H9 (cell line): ENCODE measurements at regions not wholly inside any gene's neighbourhood (a gene's known extent, or its start where the extent isn't known, plus 50 kb on each side); places are given as distances from the start of the nearest gene placed in this dataset.

Source experiments
- DNase-seq: peaks from one replicate; pipeline ENCODE4 v3.0.0-alpha.2; 2017
- H2AFZ ChIP-seq: one replicate; pipeline ENCODE4 v1.6.1; 2013; ENCODE audit warnings: mild to moderate bottlenecking, low read length, control low read depth, moderate library complexity
- H2AK5ac ChIP-seq: 2 replicates; pipeline ENCODE4 v1.6.1; 2013; ENCODE audit warnings: low read length, control low read depth, mixed read lengths; ENCODE audit not compliant: insufficient read length
- H2BK120ac ChIP-seq: one replicate; pipeline ENCODE4 v1.6.1; 2013; ENCODE audit warnings: low read depth, mild to moderate bottlenecking, low read length, control low read depth, inconsistent platforms; ENCODE audit not compliant: poor library complexity, severe bottlenecking
- H2BK12ac ChIP-seq: 2 replicates; pipeline ENCODE4 v1.6.1; 2013; ENCODE audit warnings: low read length, control low read depth, mixed read lengths, low read depth; ENCODE audit not compliant: insufficient read length
- H2BK15ac ChIP-seq: 2 replicates; pipeline ENCODE4 v1.6.1; 2013; ENCODE audit warnings: low read depth, low read length, control low read depth
- H2BK20ac ChIP-seq: one replicate; pipeline ENCODE4 v1.6.1; 2013; ENCODE audit warnings: low read depth, mild to moderate bottlenecking, low read length, control low read depth, inconsistent platforms; ENCODE audit not compliant: poor library complexity, severe bottlenecking
- H2BK5ac ChIP-seq: 2 replicates; pipeline ENCODE4 v1.6.1; 2013; ENCODE audit warnings: low read length, control low read depth, mixed read lengths; ENCODE audit not compliant: insufficient read length
- H3K14ac ChIP-seq: 2 replicates; pipeline ENCODE4 v1.6.1; 2013; ENCODE audit warnings: low read length, control low read depth; ENCODE audit not compliant: insufficient read depth
- H3K18ac ChIP-seq: 2 replicates; pipeline ENCODE4 v1.6.1; 2013; ENCODE audit warnings: low read depth, mild to moderate bottlenecking, mixed read lengths, low read length, control low read depth; ENCODE audit not compliant: insufficient read length
- H3K23ac ChIP-seq: 2 replicates; pipeline ENCODE4 v1.6.1; 2013; ENCODE audit warnings: low read length, control low read depth, mixed read lengths, low read depth; ENCODE audit not compliant: insufficient read length
- H3K23me2 ChIP-seq: 2 replicates; pipeline ENCODE4 v1.6.1; 2013; ENCODE audit warnings: low read depth, mild to moderate bottlenecking, mixed read lengths, low read length, control low read depth; ENCODE audit not compliant: insufficient read length, poor library complexity, severe bottlenecking
- H3K27ac ChIP-seq: 2 replicates; pipeline ENCODE4 v1.5.1; 2013; ENCODE audit warnings: low read length, control low read depth, mixed read lengths, low read depth; ENCODE audit not compliant: insufficient read length
- H3K27me3 ChIP-seq: 2 replicates; pipeline ENCODE4 v1.6.1; 2013; ENCODE audit warnings: low read length, control low read depth, inconsistent platforms; ENCODE audit not compliant: insufficient read depth
- H3K4ac ChIP-seq: 2 replicates; pipeline ENCODE4 v1.6.1; 2013; ENCODE audit warnings: low read depth, mild to moderate bottlenecking, control low read depth, inconsistent platforms, low read length, moderate library complexity
- H3K4me1 ChIP-seq: 2 replicates; pipeline ENCODE4 v1.6.1; 2013; ENCODE audit warnings: low read length, control low read depth, inconsistent platforms; ENCODE audit not compliant: insufficient read depth
- H3K4me2 ChIP-seq: 2 replicates; pipeline ENCODE4 v1.6.1; 2013; ENCODE audit warnings: low read length, control low read depth, mixed read lengths; ENCODE audit not compliant: insufficient read length, insufficient read depth
- H3K56ac ChIP-seq: 2 replicates; pipeline ENCODE4 v1.6.1; 2013; ENCODE audit warnings: low read depth, mild to moderate bottlenecking, mixed read lengths, low read length, control low read depth; ENCODE audit not compliant: insufficient read length
- H3K79me1 ChIP-seq: 2 replicates; pipeline ENCODE4 v1.6.1; 2013; ENCODE audit warnings: low read depth, mild to moderate bottlenecking, moderate library complexity, low read length, control low read depth, inconsistent platforms; ENCODE audit not compliant: insufficient read depth, poor library complexity, severe bottlenecking
- H3K79me2 ChIP-seq: 2 replicates; pipeline ENCODE4 v1.6.1; 2013; ENCODE audit warnings: low read length, control low read depth, inconsistent platforms; ENCODE audit not compliant: insufficient read depth
- H3K9ac ChIP-seq: 2 replicates; pipeline ENCODE4 v1.6.1; 2013; ENCODE audit warnings: low read length, control low read depth, mixed read lengths; ENCODE audit not compliant: insufficient read length; ENCODE audit errors: extremely low read depth
- H3K9me3 ChIP-seq: one replicate; pipeline ENCODE4 v1.6.1; 2013; ENCODE audit warnings: low read depth, low read length, inconsistent platforms; ENCODE audit not compliant: control insufficient read depth
- H3T11ph ChIP-seq: one replicate; pipeline ENCODE4 v1.6.1; 2013; ENCODE audit warnings: mild to moderate bottlenecking, low read length, control low read depth, inconsistent platforms
- H4K20me1 ChIP-seq: one replicate; pipeline ENCODE4 v1.6.1; 2013; ENCODE audit not compliant: control insufficient read depth, insufficient read length, insufficient read depth
- H4K5ac ChIP-seq: 2 replicates; pipeline ENCODE4 v1.6.1; 2013; ENCODE audit warnings: low read depth, mild to moderate bottlenecking, mixed read lengths, low read length, control low read depth; ENCODE audit not compliant: insufficient read length
- H4K8ac ChIP-seq: replicated peaks from 2 replicates; pipeline ENCODE4 v1.6.1; 2013; ENCODE audit warnings: low read length, control low read depth, mixed read lengths, low read depth; ENCODE audit not compliant: insufficient read length
- H4K91ac ChIP-seq: 2 replicates; pipeline ENCODE4 v1.6.1; 2013; ENCODE audit warnings: low read depth, mild to moderate bottlenecking, moderate library complexity, mixed read lengths, low read length, control low read depth; ENCODE audit not compliant: insufficient read length
- H3K27ac Mint-ChIP-seq, 3 experiments: 2 replicates in 2 of 3; 3 replicates in 1 of 3; pipeline ENCODE4 v1.8.0; 2020 to 2021; ENCODE audit warnings: mixed read lengths in 3 of 3, mild to moderate bottlenecking in 1 of 3, moderate library complexity in 1 of 3
- H3K27me3 Mint-ChIP-seq: 2 replicates; pipeline ENCODE4 v1.8.0; 2021; ENCODE audit warnings: low read depth, mild to moderate bottlenecking, moderate library complexity, mixed read lengths
- H3K36me3 Mint-ChIP-seq, 3 experiments: 2 replicates in 2 of 3; 3 replicates in 1 of 3; pipeline ENCODE4 v1.8.0; 2020 to 2021; ENCODE audit warnings: low read depth in 3 of 3, mixed read lengths in 3 of 3; ENCODE audit not compliant: insufficient read depth in 1 of 3
- H3K4me1 Mint-ChIP-seq, 2 experiments: 2 replicates each; pipeline ENCODE4 v1.8.0; 2020; ENCODE audit warnings: mixed read lengths in 2 of 2
- H3K4me3 Mint-ChIP-seq, 2 experiments: 2 replicates in 1 of 2; 3 replicates in 1 of 2; pipeline ENCODE4 v1.8.0; 2020 to 2021; ENCODE audit warnings: mild to moderate bottlenecking in 2 of 2, mixed read lengths in 2 of 2, moderate library complexity in 1 of 2
- H3K9me3 Mint-ChIP-seq, 2 experiments: 2 replicates in 1 of 2; 3 replicates in 1 of 2; pipeline ENCODE4 v1.8.0; 2020; ENCODE audit warnings: mild to moderate bottlenecking in 2 of 2, mixed read lengths in 2 of 2, moderate library complexity in 1 of 2
- WGBS: extraction: QIAGEN DNeasy Blood & Tissue Kit; methylation state at CpG from one replicate; pipeline ENCODE4 v1.1.7; 2013; ENCODE audit warnings: missing lambda C conversion rate, low lambda C conversion rate, mixed read lengths; ENCODE audit not compliant: insufficient read length; ENCODE audit errors: extremely low coverage; 5-methylcytosine and 5-hydroxymethylcytosine counted together
- TF ChIP-seq, protein P1 (sequence below): fragments of 200-600 bp; sonication (generic); conservative IDR thresholded peaks from 3 replicates; pipeline ENCODE4 v1.8.0; 2021; ENCODE audit warnings: antibody characterized with exemption, mild to moderate bottlenecking

DNA sequence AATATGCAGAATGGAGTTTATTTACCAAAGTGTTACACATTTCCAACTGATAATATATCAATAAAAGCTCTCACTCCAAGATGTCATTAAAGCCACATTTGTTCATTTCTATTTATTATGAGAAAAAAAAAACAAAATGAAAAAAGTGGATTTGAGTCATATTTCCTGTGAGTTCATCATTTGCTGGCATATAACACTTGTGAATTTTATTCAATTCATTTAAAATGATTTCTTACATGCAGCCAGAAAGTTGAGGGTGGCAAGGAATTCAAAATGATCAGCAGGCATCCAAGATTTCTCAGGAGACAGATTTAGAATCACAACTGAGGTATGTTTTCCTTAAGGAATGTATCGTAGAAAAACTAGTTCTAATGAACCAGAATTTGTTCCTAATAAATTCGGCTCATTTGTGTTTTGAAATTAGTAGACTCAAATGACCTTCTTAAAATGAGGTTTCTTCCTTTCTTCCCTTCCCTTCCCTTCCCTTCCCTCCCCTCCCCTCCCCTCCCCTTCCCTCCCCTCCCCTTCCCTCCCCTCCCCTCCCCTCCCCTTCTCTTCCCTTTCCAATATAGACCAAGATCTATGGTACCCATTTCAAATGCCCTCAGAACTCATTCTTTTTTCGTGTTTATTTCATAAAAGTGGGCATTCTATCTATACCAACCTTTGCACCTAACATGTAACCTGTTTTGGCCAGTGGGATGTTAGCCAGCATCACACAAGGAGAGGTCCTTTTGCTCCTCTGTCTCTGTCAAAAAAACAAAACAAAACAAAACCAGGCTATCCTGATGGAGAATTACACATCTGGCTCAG lies 357.9 kb upstream of the TSHZ2 start:
- Histone ChIP-seq H3K79me2 (no peaks in the 10 kb centered on the region), H3K18ac (no peak overlapping the region), H3K4ac (no peak overlapping the region), H3K9me3 (no peaks in the 10 kb centered on the region), H3K4me1 (peaks cover 4% of the 10 kb centered on the region), H3K23ac (no peak overlapping the region), H3K79me1 (no peaks in the 10 kb centered on the region), H3K4me2 (no peak overlapping the region), H2BK12ac (no peak overlapping the region), H3K27ac (no peak overlapping the region), H4K5ac (no peak overlapping the region), H3K27me3 (no peaks in the 10 kb centered on the region), H4K91ac (no peak overlapping the region), H3K14ac (no peak overlapping the region), H3K9ac (no peak overlapping the region), H2BK15ac (no peak overlapping the region), H2AK5ac (no peak overlapping the region), H3T11ph (no peak overlapping the region), H2AFZ (no peak overlapping the region), H2BK20ac (no peak overlapping the region), H4K20me1 (no peaks in the 10 kb centered on the region), H3K56ac (no peak overlapping the region), H2BK5ac (no peak overlapping the region), H4K8ac (no peak overlapping the region), H2BK120ac (no peak overlapping the region), H3K23me2 (no peaks in the 10 kb centered on the region)
- no peak overlapping the region for H3K27ac Mint-ChIP-seq
- peaks cover 18 to 19% of the 10 kb centered on the region in 2 experiments for H3K4me1 Mint-ChIP-seq
- no peak for DNase-seq
- TF ChIP-seq, protein P1, sequence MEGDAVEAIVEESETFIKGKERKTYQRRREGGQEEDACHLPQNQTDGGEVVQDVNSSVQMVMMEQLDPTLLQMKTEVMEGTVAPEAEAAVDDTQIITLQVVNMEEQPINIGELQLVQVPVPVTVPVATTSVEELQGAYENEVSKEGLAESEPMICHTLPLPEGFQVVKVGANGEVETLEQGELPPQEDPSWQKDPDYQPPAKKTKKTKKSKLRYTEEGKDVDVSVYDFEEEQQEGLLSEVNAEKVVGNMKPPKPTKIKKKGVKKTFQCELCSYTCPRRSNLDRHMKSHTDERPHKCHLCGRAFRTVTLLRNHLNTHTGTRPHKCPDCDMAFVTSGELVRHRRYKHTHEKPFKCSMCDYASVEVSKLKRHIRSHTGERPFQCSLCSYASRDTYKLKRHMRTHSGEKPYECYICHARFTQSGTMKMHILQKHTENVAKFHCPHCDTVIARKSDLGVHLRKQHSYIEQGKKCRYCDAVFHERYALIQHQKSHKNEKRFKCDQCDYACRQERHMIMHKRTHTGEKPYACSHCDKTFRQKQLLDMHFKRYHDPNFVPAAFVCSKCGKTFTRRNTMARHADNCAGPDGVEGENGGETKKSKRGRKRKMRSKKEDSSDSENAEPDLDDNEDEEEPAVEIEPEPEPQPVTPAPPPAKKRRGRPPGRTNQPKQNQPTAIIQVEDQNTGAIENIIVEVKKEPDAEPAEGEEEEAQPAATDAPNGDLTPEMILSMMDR: no peak
- H3K27me3 Mint-ChIP-seq: peaks cover 4% of the 10 kb centered on the region; the same call in 1 of the 2 replicates
- no peaks in the 10 kb centered on the region for H3K36me3 Mint-ChIP-seq
- peaks cover 0 to 7% of the 10 kb centered on the region in 2 experiments; a peak in 3 of 5 replicates for H3K9me3 Mint-ChIP-seq
- WGBS: no CpG with 5 or more reads among the region's 3 CpGs
- H3K4me3 Mint-ChIP-seq: no peak overlapping the region
